HG03439 (cell line): ENCODE measurements at regions not wholly inside any gene's neighbourhood (a gene's known extent, or its start where the extent isn't known, plus 50 kb on each side); places are given as distances from the start of the nearest gene placed in this dataset.

ENCODE experiments used
- ATAC-seq: cut with Tn5 transposase; IDR thresholded peaks from one replicate; pipeline ENCODE4 v1.9.1; 2021; ENCODE audit warnings: mild to moderate bottlenecking, moderate library complexity; ENCODE audit not compliant: unreplicated experiment

DNA sequence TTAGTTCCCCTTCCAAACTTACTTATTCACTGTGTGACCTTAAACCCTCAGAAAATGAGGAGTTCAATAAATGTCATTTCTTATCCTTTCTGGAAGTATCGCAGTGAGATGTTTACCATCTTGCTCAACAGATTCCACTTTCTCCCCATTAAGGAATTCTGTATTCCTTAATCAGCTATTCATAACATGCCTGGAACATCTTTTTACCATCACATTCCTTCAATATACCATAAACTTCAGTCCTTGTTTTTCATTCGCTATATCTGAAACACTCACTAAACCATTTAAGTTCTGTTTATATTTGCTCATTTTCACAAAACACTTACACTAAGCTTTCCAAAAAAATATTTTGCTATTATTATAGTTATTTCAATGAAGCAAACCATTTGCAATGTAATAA lies 1158.6 kb downstream of the CDH12 start:
- ATAC-seq: no peak

DNA sequence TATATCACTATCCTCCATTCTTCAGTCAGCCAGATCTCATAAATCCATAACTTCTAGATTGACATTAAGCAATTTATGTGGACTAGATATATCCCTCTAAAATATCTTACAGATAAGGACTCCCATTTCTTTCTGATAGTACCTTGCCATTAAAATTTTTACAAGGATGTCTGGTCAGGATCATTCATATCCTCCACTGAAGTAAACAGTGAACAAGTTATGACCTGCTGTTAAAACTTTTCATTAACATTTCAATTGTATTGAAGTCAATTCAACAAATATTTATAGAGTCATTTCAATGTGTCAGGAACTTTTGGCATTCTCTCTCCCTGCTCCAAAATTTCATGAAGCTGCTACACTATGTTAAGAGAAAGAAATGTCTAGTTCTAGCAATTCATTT lies 1159.6 kb downstream of the CDH12 start:
- no peak for ATAC-seq

DNA sequence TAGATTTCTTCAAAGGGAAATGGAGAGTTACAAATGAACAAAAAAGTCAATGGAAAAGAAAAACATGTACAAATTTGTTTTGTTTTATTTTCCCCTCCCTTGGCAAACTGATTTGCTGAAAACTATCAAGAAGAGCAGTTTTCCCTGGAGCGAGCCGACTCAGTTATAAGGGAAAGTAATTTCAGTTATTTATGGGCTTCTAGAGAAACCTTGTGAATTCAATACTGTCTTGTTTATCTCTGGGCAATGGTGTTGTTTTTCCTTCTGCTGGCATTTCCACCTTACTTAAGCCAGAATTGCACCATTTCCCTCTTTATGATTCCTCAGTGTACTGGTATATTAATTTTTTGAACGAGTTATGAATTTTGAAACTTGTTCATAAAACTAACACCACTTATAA lies 1163.6 kb downstream of the CDH12 start:
- ATAC-seq: no peak

- no peak for ATAC-seq
Measured at GRCh38 chr5:21688655-21689054, 1164.5 kb downstream of the CDH12 start.

GRCh38 chr5:21687621-21688020 lies 1165.5 kb downstream of the CDH12 start:
- ATAC-seq: no peak

DNA sequence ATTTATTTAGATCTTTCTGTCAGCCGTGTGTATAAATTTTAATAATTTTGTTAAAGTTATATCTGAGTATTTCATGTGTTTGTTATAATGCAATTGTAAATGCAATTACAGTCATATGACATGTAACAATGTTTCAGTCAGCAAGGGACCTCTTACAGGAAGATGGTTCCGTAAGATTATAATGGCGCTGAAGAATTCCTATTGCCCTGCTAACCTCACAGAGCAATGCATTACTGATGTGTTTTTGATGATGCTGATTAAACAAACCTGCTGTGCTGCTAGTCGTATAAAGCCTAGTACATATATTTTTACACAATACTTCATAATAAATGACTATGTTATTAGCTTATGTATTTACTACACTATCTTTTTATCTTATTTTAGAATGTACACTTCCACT lies 1166.4 kb downstream of the CDH12 start:
- ATAC-seq: no peak

DNA sequence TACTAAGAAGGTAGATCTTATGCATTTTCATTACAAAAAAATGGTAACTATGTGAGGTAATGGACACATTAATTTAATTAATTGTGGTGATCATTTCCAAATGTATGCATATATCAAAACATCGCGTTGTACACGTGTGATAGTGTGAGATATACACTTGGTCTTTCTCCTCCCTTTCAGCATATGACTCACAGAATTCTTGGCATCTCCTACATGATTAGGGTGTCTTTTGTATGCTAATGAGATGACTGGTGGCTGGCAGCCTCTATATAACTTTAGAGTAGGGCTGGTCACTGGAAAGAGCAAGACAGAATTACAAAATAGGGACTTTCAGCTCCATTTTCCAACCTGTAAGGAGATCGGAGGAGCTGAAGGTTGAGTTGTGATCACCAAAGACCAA lies 1167.6 kb downstream of the CDH12 start:
- no peak for ATAC-seq

DNA sequence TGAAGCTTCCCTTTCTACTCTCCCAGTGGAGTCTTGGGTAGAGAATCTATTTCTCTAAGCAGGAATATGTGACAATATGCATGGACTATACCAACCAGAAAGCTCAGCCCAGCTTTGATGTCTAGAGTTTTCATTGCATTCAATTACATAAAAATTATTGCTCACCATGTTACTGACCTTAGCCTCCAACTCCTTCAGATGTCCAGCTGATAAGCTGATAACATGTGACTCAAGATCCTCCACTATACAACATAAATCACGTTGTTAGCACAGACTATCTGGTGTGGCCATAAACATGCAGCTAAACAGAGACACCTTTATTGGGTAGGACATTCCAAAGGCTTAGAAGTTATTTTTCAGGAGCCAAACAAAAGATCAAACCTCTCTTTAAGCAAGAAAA lies 1168.2 kb downstream of the CDH12 start:
- ATAC-seq: no peak

- no peak for ATAC-seq
Measured at GRCh38 chr5:21681911-21682310, 1171.2 kb downstream of the CDH12 start.

- no peak for ATAC-seq
Measured at GRCh38 chr5:21680641-21681040, 1172.5 kb downstream of the CDH12 start.

- no peak for ATAC-seq
Measured at GRCh38 chr5:21680196-21680595, 1172.9 kb downstream of the CDH12 start.

DNA sequence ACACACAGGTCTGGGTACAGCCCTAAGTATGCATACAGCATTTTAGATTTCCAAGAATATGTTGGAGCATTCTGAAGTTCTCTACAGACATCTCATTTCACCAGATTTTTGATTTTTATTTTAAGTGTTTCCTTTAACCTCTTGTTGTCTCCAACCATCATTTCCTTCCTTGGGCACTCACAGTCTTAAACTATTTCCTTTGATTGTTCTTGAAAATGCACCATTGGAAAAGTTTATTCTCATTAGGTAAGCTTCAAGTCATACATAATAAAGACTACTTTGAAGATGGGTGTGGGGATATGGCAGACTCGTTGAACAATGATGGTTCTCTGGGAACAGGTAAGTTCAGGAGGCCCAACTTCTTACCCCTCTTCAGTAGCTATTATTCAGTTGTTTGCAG lies 1174.6 kb downstream of the CDH12 start:
- no peak for ATAC-seq

- ATAC-seq: no peak
Measured at GRCh38 chr5:21672911-21673310, 1180.2 kb downstream of the CDH12 start.

DNA sequence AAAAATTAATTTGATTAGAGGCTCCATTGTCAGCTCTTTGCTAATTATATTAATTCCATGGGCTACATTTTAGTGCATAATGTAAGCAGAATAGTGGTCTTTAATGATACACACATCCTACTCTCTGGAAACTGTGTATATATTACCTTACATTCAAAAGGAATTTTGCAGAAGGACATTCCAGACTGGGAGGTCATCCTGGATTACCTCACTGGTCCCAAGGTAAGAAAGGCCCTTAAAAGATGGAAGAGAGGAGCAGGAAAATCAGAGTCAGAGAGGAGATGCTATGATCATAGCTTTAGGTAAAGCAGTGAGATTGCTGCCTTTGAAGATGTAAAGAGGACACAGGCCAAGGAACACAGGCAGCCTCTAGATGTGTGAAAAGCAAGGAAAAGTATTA lies 1180.8 kb downstream of the CDH12 start:
- no peak for ATAC-seq

- no peak for ATAC-seq
Measured at GRCh38 chr5:21665524-21665923, 1187.6 kb downstream of the CDH12 start.

DNA sequence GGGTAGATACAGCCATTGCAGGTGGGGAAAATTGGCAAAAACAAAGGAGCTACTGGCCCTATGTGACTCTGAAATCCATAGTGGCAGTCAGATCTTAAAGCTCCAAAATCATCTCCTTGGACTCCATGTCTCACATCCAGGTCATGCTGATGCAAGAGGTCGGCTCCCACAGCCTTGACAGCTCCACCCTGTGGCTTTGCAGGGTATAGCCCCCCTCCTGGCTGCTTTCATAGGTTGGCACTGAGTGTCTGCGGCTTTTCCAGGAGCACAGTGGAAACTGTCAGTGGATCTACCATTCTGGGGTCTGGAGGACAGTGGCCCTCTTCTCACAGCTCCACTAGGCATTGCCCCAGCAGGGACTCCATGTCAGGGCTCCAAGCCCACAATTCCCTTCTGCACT lies 1190.1 kb downstream of the CDH12 start:
- ATAC-seq: no peak

GRCh38 chr5:21661184-21661583 lies 1192.0 kb downstream of the CDH12 start:
- ATAC-seq: no peak

- ATAC-seq: no peak
Measured at GRCh38 chr5:21654556-21654955, 1198.6 kb downstream of the CDH12 start.

DNA sequence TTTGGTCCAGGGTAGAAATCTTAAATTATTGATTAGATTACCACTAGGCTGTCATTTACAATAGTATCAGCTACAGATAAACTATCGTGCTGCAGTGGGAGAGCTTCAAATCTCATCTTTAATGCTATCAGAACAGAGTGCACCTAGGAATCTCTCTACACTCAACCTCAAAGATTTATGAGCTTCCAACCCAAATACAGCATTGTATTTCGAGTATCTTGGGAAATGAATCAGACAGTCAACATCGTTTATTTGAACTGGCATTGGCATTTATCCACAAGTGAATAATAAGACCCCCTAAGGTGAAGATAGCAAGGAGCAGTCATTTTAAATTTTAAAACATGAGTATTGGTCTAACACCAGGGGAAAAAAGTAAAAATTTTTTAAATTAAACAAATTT lies 1203.2 kb downstream of the CDH12 start:
- ATAC-seq: no peak

- ATAC-seq: no peak
Measured at GRCh38 chr5:21646469-21646868, 1206.7 kb downstream of the CDH12 start.

- no peak for ATAC-seq
Measured at GRCh38 chr5:21644032-21644431, 1209.1 kb downstream of the CDH12 start.

- no peak for ATAC-seq
Measured at GRCh38 chr5:21642312-21642711, 1210.8 kb downstream of the CDH12 start.

- ATAC-seq: no peak
Measured at GRCh38 chr5:21623831-21624230, 1229.3 kb downstream of the CDH12 start.

DNA sequence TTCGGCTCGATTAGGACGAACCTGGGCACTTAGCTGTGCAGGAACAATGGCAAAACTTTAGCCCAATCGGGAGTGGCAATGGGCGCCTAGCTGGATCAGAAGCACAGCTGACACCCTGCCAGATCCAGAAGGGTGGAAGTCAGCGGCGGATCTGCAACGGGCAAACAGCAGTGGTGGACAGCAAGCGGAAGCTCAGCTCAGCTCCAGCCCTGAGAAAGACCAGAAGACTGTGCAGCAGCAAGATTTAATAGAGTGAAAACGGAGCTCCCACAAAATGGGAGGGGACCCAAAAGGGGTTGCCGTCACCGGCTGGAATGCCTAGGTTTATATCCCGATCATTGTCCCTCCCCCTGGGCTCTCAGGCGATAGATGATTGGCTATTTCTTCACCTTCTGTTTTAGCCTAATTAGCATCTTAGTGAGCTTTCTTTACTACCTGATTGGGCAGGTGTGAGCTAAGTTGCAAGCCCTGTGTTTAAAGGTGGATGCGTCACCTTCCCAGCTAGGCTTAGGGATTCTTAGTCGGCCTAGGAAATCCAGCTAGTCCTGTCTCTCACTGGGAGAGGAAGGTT lies 1237.9 kb downstream of the CDH12 start:
- no peak for ATAC-seq
